NCI-H748 (cell line): ENCODE measurements at regions not wholly inside any gene's neighbourhood (a gene's known extent, or its start where the extent isn't known, plus 50 kb on each side); places are given as distances from the start of the nearest gene placed in this dataset.

Experiments
- DNase-seq: peaks from one replicate; lab custom pipeline; 2025; ENCODE audit not compliant: unreplicated experiment; lab: John Stamatoyannopoulos, UW

GRCh38 chr13:73428706-73429105 is 369.9 kb downstream of the KLF5 start:
- peak; percentile 14 for DNase-seq

GRCh38 chr13:73428137-73428536 is 369.3 kb downstream of the KLF5 start:
- DNase-seq: no peak

GRCh38 chr13:73422973-73423372 is 364.2 kb downstream of the KLF5 start:
- DNase-seq: no peak

- DNase-seq: peak; percentile 8
These were observed 362.6 kb downstream of the KLF5 start for GRCh38 chr13:73421310-73421912.

- DNase-seq: no peak
These were observed 360.4 kb downstream of the KLF5 start for GRCh38 chr13:73419186-73419585.

DNA sequence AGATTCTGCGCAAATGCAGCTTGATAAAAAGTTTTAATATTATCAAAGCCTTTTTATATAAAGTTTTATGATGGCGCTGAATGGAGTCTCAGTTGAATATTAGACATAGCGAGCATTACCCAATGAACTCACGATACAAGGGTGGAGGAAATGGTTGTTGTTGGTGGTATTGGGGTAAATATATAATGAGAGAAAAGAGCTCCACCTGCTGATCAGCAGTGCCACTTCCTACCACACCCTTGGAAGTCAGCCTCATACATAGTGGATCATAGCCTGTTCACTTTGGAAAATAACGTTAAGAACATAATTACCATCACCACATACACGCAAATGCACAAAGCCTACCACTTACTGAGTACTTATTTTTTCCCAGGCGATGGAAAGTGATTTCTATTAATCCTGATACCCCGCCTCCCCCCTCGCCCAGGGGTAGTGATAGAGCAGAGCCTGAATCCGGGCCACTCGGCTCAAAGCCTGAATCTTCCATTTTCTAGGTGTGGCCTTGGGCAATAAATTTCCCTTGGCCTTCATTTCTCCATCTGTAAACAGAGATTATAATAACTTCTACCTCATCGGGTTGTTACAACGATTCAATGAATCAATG is 358.3 kb downstream of the KLF5 start:
- peak; percentile 73 for DNase-seq

DNA sequence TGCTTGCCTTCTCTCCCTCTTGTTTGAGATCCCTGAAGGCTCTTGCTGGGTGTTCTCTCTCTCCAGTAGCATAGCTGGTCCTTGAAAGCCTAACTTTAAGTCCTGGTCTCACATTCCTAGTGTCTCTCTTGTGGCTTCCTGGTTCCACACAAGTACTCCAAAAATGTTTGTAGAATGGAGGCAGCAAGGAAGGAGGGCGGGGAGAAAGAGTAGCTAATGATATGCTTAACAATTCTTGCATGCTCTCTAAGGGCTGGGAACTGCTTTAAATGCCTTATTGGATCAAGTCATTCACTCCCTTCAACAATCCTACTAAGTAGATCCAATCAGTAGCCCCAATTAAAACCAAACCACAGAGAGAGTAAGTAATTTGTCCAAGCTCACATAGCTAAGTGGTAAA is 357.3 kb downstream of the KLF5 start:
- no peak for DNase-seq

DNA sequence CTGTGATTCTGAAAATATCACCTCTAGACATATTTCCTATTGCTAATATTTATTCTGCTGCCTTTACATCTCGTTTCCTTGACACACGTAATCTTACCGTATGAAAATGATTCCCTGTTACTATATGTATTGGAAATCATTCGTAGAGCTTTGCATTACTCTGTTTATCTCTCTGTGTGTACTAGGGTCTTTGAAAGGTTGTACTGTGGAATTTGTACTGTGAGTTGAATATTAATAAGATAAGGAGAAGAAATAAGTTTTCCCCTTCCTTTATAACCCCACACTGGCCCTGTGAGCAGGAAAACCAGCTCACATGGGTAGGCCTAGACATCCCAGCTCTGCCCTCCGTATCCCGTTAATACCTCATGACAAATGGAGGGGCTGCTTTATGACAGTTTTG is 354.9 kb downstream of the KLF5 start:
- no peak for DNase-seq

DNA sequence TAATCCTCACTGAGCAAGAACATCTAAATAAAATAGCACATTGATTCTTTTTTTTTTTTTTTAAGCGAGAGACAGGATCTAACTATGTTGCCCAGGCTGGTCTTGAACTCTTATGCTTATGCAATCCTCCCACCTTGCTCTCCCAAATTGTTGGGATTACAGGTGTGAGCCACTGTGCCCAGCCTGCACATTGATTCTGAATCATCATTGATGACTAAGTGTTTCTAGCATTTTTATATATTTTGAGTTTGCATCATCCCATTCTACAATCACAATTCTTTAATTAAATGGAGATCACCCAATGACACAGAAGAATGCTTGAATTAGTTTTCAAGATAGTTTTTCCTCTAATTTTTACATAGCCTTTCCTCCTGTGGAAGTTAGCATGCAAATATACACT is 354.1 kb downstream of the KLF5 start:
- no peak for DNase-seq

- DNase-seq: peak; percentile 76
These were observed 352.4 kb downstream of the KLF5 start for GRCh38 chr13:73411067-73411809.

- no peak for DNase-seq
These were observed 347.6 kb downstream of the KLF5 start for GRCh38 chr13:73406454-73406853.

DNA sequence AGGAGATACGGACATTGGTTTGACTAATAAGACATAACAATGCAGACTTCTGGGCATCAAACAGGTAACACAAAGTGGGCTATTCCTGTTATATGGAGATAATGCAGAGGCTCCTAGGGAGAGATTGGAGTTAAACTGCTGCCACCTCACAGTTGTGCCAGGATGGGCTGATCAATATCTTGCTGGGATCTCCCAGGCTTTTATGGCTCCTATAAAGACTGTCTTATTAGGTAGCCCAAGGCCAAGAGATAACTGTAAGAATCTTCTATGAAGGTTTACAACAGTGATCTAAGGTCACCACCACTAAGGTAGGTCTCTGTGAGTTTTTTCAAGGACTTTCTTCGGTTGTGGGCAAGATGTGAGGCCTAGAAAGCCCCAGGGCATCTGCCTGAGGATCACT is 345.8 kb downstream of the KLF5 start:
- no peak for DNase-seq

GRCh38 chr13:73403355-73404120 is 344.7 kb downstream of the KLF5 start:
- no peak for DNase-seq

- peak; percentile 57 for DNase-seq
These were observed 343.0 kb downstream of the KLF5 start for GRCh38 chr13:73401769-73402168.

GRCh38 chr13:73399347-73400216 is 340.8 kb downstream of the KLF5 start:
- peak; percentile 87 for DNase-seq

DNA sequence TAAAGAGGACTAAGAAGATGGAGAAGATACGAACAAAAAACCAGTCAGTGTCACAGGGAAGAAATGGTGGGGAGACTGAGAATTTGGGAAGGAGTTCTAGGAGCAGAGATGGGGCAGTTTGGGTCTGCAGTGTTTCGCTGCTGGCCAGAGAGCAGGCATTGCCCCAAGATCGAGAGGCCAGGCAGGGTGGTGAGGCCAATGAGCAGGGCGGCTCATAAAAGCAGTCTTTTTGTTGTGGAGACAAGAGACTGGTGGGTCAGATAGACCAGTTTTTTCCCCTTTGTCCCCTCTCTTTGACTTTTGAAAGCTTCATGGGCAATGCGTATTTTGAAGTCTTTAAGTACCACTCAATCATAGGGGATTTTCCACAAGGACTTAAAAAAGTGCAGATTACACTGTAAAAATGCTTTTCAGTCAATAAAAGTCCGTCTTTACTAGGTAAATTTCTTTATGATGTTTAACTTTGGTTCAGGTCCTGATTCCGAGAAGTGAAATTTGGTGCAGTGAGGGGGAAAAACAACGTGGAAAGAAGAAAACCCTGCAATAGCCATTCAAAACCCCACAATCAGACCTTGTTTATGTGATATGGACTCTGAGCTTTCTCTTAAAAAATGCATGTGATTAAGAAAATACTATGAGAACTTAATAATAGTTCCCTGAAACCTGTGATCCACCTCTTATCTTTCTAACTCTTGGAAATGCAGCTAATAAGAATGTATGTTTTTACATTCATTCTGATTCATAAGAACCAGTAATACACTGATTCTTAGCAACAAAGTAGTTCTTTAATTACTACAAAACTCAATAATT is 338.9 kb downstream of the KLF5 start:
- no peak for DNase-seq

DNA sequence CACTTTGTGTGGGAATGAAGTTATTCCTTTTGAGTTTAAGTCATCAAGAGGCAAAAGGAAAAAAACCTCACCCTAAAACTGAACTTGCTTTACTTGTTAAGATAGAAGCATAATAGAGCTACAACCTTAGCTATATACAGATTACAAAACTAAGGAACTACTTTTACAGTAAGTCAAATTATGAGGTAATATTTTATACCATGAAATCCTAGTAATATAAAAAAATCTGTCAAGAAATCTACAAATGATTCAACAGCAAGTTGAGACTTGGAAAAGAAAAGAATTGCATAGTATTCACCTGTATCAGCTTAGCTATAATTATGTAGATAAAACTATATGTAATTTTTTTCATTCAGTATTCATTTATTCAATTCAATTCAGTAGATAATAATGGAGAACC is 335.3 kb downstream of the KLF5 start:
- DNase-seq: no peak

GRCh38 chr13:73390100-73390499 is 331.3 kb downstream of the KLF5 start:
- no peak for DNase-seq

- DNase-seq: no peak
These were observed 329.8 kb downstream of the KLF5 start for GRCh38 chr13:73388586-73388985.

GRCh38 chr13:73387318-73387717 is 328.5 kb downstream of the KLF5 start:
- DNase-seq: no peak
